ENCODE measurements at regions not wholly inside any gene's neighbourhood (a gene's known extent, or its start where the extent isn't known, plus 50 kb on each side); places are given as distances from the start of the nearest gene placed in this dataset.
A peak's percentile ranks its signal among the peaks of the same experiment; 100 is the strongest.
"Not testable (repeated sequence)": the region's sequence is repeated elsewhere in the genome, so short reads cannot be mapped to it uniquely, and the experiment has no call there.

DNA sequence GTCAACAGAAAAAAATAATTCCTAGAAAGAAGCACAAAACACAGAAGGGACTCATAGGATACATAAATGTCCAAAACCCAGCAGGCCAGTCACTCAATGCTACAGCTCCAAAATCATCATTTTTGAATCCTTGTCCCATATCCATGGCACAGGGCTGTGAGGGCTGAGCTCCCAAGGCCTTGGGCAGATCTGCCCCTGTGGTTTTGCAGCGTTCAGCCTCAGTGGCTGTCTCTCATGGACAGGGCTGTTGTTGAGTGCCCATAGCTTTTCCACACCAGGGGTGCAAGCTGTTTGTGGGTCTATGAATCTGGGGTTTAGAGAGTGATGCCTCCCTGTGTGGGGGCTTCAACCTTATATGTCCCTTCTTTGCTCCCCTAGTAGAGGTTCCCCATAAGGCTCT is 243.2 kb downstream of the CWH43 start:
- DNase-seq = not testable (repeated sequence)

GRCh38 chr4:49229713-49230112 is 243.6 kb downstream of the CWH43 start:
- not testable (repeated sequence) for DNase-seq

- DNase-seq = not testable (repeated sequence)
These were observed 247.3 kb downstream of the CWH43 start for GRCh38 chr4:49233346-49233745.

DNA sequence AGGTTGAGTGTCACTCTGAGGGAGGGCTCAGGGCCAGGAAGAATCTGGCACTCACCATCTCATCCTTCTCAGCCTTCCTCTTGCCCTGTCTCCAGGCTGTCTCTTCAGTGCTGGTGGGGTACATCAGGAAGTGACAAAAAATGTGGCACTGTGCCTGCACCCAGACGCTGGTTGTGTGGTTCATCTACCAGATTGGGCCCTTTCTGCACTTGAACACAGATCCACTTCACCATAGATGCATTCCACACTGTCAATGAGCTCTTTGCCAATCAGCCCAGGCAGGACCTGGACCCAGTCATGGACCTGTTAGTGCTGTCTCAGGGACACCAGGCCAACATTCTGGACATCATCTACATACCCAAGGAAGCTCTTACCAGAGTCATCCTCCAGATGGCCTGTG is 247.7 kb downstream of the CWH43 start:
- DNase-seq = not testable (repeated sequence)

GRCh38 chr4:49234382-49234781 is 248.3 kb downstream of the CWH43 start:
- DNase-seq = not testable (repeated sequence)

- not testable (repeated sequence) for DNase-seq
These were observed 249.5 kb downstream of the CWH43 start for GRCh38 chr4:49235413-49236160.

DNA sequence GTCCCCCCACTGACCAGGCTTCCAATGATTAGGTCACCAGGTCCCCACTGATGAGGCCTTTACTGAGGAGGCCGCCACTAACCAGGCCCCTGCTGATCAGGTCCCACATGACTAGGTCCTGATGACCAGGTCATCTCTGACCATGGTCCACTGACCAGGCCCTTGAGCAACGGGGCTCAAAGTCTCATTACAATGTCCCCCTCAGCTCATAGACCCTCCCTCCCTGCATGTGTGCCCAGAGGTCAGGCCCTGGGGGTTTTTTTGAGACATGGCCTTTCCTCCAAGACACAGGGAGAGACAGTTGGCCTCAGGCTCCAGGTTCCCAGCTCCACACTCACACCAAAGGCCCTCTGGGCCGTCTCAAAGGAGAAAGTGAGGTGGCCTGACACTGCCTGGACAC is 250.4 kb downstream of the CWH43 start:
- not testable (repeated sequence) for DNase-seq

GRCh38 chr4:49241295-49241694 is 255.2 kb downstream of the CWH43 start:
- not testable (repeated sequence) for DNase-seq

GRCh38 chr4:49262786-49263185 is 276.7 kb downstream of the CWH43 start:
- not testable (repeated sequence) for DNase-seq

DNA sequence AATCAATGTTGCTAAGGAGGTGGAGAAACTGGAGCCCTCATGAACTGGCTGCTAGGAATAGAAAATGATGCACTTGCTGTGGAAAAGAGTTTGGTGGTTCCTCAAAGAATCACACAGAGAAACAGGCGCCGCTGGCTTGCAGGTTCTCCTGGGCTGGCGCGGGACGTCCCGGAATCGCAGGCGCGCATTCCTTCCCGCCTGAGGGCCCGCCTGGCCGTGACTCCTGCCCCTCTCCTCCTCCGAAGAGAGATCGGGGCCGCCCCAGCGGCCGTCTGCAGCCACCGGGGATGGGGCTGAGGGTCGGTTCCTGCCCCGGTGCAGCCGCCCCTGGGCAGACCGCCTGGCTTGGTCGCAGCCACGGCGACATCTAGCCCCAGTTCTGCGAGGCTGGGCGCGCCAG is 284.4 kb downstream of the CWH43 start:
- DNase-seq = not testable (repeated sequence)

DNA sequence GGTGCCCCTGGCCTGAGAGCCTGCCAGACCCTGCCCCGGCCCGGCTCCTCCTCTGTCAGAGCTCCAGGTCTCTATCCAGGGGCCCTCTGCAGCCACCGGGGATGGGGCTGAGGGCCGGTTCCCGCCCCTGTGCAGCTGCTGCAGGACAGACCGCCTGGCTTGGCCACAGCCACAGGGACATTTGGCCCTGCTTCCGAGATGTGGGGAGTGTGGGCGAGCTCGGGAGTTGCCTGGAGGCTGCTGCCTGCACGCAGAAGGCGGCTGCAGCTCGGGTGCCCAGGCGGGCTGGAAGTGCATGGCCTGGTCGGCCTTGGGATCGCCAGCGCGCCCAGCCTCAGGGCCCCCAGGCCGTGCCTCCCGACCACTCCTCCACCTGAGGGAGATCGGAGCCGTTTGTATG is 284.8 kb downstream of the CWH43 start:
- not testable (repeated sequence) for DNase-seq

DNA sequence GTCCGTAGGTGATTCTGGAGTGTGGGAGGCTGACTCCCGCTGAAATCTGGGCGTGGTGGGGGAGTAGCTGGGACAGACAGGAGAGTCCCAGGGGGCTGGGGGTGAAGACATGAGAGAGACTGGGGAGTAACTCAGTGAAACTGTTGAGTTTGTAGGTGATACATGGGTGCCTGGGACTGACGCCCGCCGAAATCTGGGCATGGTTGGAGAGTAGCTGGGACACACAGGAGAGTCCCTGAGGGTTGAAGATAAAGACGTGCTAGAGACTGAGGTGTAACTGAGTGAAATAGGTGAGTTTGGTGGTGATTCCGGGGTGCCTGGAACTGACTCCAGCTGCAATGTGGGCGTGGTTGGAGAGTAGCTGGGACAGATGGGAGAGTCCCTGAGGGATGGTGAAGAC is 299.8 kb downstream of the CWH43 start:
- DNase-seq = peak in 1 of 2 donors; percentile 5

- DNase-seq = peak in 1 of 2 donors; percentile 10
These were observed 301.1 kb downstream of the CWH43 start for GRCh38 chr4:49286926-49287745.

GRCh38 chr4:49287893-49288292 is 301.8 kb downstream of the CWH43 start:
- peak in 1 of 2 donors; percentile 7 for DNase-seq

GRCh38 chr4:49288796-49289195 is 302.7 kb downstream of the CWH43 start:
- peak in 1 of 2 donors; percentile 3 for DNase-seq

DNA sequence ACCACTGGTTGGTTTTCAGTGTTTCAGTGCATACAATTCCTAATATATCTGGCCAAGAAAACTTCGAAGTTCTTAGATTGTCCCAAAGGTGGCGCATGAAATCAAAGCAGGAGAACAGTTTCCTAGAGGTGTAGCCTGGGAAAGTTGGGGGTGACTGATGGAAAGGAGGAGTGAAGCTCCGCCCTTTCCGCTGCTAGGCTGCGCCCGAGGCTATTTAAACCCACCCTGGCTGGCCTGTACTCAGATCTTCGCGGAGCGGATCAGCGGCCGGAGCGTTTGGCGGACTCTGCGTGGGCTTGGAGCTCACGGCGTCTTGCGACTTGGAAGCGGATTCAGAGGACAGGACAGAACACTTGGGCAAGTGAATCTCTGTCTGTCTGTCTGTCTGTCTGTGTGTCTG is 328.7 kb downstream of the CWH43 start:
- not testable (repeated sequence) for DNase-seq

GRCh38 chr4:49320725-49321410 is 334.8 kb downstream of the CWH43 start:
- not testable (repeated sequence) for DNase-seq

- DNase-seq = not testable (repeated sequence)
These were observed 335.6 kb downstream of the CWH43 start for GRCh38 chr4:49321511-49322300.

GRCh38 chr4:49322610-49323572 is 336.8 kb downstream of the CWH43 start:
- DNase-seq = not testable (repeated sequence)

- not testable (repeated sequence) for DNase-seq
These were observed 337.5 kb downstream of the CWH43 start for GRCh38 chr4:49323573-49323940.

Measured in CD4-positive, alpha-beta T cell treated with Interferon alpha-2 for 1 hour (primary cell).